ENCODE measurements at regions not wholly inside any gene's neighbourhood (a gene's known extent, or its start where the extent isn't known, plus 50 kb on each side); places are given as distances from the start of the nearest gene placed in this dataset.
"Not testable (repeated sequence)": the region's sequence is repeated elsewhere in the genome, so short reads cannot be mapped to it uniquely, and the experiment has no call there.

DNA sequence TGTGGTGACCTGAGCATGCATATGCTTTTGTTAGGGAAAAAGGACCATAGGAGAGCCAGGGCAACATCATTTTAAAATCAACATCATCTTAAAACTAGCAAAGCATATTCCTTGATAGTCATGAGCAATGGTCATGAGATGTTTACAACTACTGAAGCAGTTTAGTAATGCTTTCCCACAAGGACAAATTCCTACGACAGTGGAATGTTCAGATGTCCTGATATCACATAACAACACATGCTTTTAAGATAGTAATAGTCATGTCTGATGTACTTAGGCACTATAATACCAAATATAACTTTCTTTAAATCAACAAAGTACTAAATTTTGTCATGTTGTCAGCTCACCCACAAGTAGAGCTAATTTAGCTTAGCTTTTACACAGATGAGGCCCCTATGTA lies 370.3 kb downstream of the HTR1B start:
- intact Hi-C loops (cut with micrococcal nuclease; ENCODE audit: unreplicated experiment) (no loop called here), in situ Hi-C loops (cut with HindIII; ENCODE audit: extremely low pct_ligation_motif_present, low pct_unique_long_range_greater_than_20kb) (no loop called here)
- TF ChIP-seq RFXAP (CRISPR knock-in tag; IDR thresholded peaks at IDR 0.05; ENCODE audit: borderline replicate concordance) (no peak), ESRRA (CRISPR knock-in tag; IDR thresholded peaks at IDR 0.05; ENCODE audit: low read depth) (no peak)
- DNase-seq (ENCODE audit: low spot score) (no peak), ATAC-seq (no peak), FAIRE-seq (no peak)
- BruUV-seq (replicated peaks), result no TSS peak
- H3K4me1 ChIP-seq (ENCODE audit: insufficient read depth, low read length), result no peaks in the 10 kb centered on the region
- no peaks in the 10 kb centered on the region; a peak in 1 of 5 replicates for H3K27me3 ChIP-seq (ENCODE audit: control insufficient read depth in 1 of 2, insufficient read depth in 2 of 2, low read length in 2 of 2)
- ChIA-PET CTCF (ENCODE audit: low intra/inter-chr PET ratio, low total read pairs) (no interaction called here), POLR2A (no interaction called here)
- no peak overlapping the region for H2AFZ ChIP-seq (ENCODE audit: low read length)
- no peaks in the 10 kb centered on the region for H3K79me2 ChIP-seq (ENCODE audit: insufficient read depth, low read length)
- no peaks in the 10 kb centered on the region for H4K20me1 ChIP-seq (ENCODE audit: insufficient read depth, low read length)
- no peaks in the 10 kb centered on the region for H3K9me3 ChIP-seq (ENCODE audit: low read length)
- WGBS (ENCODE audit: low lambda C conversion rate), result 0% methylated on average over 1 of the region's 1 CpG
- H3K27ac ChIP-seq (ENCODE audit: extremely low read length, insufficient read depth, low read length), result no peak overlapping the region
- no peak overlapping the region for H3K9ac ChIP-seq (ENCODE audit: insufficient read depth, low read depth, low read length)
- no peaks in the 10 kb centered on the region for H3K36me3 ChIP-seq (replicated peaks in 1 of 2; ENCODE audit: control insufficient read depth in 1 of 2, insufficient read depth in 2 of 2, low read length in 2 of 2)
- no peak overlapping the region for H3K4me2 ChIP-seq (ENCODE audit: low read depth, low read length)
- no peak overlapping the region for H3K4me3 ChIP-seq (replicated peaks in 1 of 3; ENCODE audit: insufficient read depth in 1 of 3, low read depth in 2 of 3, low read length in 3 of 3)

DNA sequence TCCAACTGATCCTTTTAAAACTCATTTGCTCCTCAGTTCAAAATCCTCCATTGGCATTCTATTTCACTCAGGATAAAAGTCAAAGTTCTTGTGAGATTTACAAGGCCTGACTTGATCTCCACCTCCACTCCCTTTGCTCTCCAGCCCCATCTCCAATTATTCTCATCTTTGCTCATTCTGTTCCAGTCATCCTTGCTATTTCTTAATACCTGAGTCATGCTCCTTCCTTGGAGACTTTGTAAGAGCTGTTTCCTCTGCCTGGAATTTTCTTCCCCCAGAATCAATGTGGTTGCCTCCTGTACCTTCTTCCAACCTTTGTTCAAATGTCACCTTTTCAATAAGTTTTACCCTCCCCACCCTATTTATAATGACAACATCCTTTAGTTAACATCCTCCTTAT lies 373.5 kb downstream of the HTR1B start:
- no peaks in the 10 kb centered on the region for H3K4me1 ChIP-seq (ENCODE audit: insufficient read depth, low read length)
- H3K4me2 ChIP-seq (ENCODE audit: low read depth, low read length), result no peak overlapping the region
- H3K9ac ChIP-seq (ENCODE audit: insufficient read depth, low read depth, low read length), result no peak overlapping the region
- intact Hi-C loops (cut with micrococcal nuclease; ENCODE audit: unreplicated experiment) (no loop called here), in situ Hi-C loops (cut with HindIII; ENCODE audit: extremely low pct_ligation_motif_present, low pct_unique_long_range_greater_than_20kb) (no loop called here)
- DNase-seq (ENCODE audit: low spot score) (no peak), ATAC-seq (no peak), FAIRE-seq (no peak)
- H2AFZ ChIP-seq (ENCODE audit: low read length), result no peak overlapping the region
- H3K9me3 ChIP-seq (ENCODE audit: low read length), result no peaks in the 10 kb centered on the region
- POLR2A ChIA-PET, result no interaction called here
- H3K27ac ChIP-seq (ENCODE audit: extremely low read length, insufficient read depth, low read length), result no peak overlapping the region
- no peaks in the 10 kb centered on the region for H4K20me1 ChIP-seq (ENCODE audit: insufficient read depth, low read length)
- TF ChIP-seq MIER3 (CRISPR knock-in tag; IDR thresholded peaks at IDR 0.05; ENCODE audit: borderline replicate concordance) (no peak), ZSCAN30 (CRISPR knock-in tag; IDR thresholded peaks at IDR 0.05) (no peak)
- TF ChIP-seq, protein P1, sequence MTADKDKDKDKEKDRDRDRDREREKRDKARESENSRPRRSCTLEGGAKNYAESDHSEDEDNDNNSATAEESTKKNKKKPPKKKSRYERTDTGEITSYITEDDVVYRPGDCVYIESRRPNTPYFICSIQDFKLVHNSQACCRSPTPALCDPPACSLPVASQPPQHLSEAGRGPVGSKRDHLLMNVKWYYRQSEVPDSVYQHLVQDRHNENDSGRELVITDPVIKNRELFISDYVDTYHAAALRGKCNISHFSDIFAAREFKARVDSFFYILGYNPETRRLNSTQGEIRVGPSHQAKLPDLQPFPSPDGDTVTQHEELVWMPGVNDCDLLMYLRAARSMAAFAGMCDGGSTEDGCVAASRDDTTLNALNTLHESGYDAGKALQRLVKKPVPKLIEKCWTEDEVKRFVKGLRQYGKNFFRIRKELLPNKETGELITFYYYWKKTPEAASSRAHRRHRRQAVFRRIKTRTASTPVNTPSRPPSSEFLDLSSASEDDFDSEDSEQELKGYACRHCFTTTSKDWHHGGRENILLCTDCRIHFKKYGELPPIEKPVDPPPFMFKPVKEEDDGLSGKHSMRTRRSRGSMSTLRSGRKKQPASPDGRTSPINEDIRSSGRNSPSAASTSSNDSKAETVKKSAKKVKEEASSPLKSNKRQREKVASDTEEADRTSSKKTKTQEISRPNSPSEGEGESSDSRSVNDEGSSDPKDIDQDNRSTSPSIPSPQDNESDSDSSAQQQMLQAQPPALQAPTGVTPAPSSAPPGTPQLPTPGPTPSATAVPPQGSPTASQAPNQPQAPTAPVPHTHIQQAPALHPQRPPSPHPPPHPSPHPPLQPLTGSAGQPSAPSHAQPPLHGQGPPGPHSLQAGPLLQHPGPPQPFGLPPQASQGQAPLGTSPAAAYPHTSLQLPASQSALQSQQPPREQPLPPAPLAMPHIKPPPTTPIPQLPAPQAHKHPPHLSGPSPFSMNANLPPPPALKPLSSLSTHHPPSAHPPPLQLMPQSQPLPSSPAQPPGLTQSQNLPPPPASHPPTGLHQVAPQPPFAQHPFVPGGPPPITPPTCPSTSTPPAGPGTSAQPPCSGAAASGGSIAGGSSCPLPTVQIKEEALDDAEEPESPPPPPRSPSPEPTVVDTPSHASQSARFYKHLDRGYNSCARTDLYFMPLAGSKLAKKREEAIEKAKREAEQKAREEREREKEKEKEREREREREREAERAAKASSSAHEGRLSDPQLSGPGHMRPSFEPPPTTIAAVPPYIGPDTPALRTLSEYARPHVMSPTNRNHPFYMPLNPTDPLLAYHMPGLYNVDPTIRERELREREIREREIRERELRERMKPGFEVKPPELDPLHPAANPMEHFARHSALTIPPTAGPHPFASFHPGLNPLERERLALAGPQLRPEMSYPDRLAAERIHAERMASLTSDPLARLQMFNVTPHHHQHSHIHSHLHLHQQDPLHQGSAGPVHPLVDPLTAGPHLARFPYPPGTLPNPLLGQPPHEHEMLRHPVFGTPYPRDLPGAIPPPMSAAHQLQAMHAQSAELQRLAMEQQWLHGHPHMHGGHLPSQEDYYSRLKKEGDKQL (CRISPR knock-in tag; IDR thresholded peaks at IDR 0.05; ENCODE audit: low read depth), result no peak
- H3K36me3 ChIP-seq (replicated peaks in 1 of 2; ENCODE audit: control insufficient read depth in 1 of 2, insufficient read depth in 2 of 2, low read length in 2 of 2), result no peaks in the 10 kb centered on the region
- no TSS peak for BruUV-seq (replicated peaks)
- no peak overlapping the region for H3K4me3 ChIP-seq (replicated peaks in 1 of 3; ENCODE audit: insufficient read depth in 1 of 3, low read depth in 2 of 3, low read length in 3 of 3)
- no peaks in the 10 kb centered on the region for H3K27me3 ChIP-seq (ENCODE audit: control insufficient read depth in 1 of 2, insufficient read depth in 2 of 2, low read length in 2 of 2)
- CTCF ChIA-PET (ENCODE audit: low intra/inter-chr PET ratio, low total read pairs), result no interaction called here
- no peaks in the 10 kb centered on the region for H3K79me2 ChIP-seq (ENCODE audit: insufficient read depth, low read length)

DNA sequence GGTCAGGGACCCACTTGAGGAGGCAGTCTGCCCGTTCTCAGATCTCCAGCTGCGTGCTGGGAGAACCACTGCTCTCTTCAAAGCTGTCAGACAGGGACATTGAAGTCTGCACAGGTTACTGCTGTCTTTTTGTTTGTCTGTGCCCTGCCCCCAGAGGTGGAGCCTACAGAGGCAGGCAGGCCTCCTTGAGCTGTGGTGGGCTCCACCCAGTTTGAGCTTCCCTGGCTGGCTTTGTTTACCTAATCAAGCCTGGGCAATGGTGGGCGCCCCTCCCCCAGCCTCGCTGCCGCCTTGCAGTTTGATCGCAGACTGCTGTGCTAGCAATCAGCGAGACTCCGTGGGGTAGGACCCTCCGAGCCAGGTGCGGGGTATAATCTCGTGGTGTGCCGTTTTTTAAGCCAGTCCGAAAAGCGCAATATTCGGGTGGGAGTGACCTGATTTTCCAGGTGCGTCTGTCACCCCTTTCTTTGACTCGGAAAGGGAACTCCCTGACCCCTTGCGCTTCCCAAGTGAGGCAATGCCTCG lies 375.4 kb downstream of the HTR1B start:
- H3K36me3 ChIP-seq (replicated peaks in 1 of 2; ENCODE audit: control insufficient read depth in 1 of 2, insufficient read depth in 2 of 2, low read length in 2 of 2); H4K20me1 ChIP-seq (ENCODE audit: insufficient read depth, low read length); H3K27ac ChIP-seq (ENCODE audit: extremely low read length, insufficient read depth, low read length); in situ Hi-C loops (cut with HindIII; ENCODE audit: extremely low pct_ligation_motif_present, low pct_unique_long_range_greater_than_20kb); ATAC-seq; H3K4me1 ChIP-seq (ENCODE audit: insufficient read depth, low read length); H3K79me2 ChIP-seq (ENCODE audit: insufficient read depth, low read length); H2AFZ ChIP-seq (ENCODE audit: low read length); DNase-seq (ENCODE audit: low spot score); H3K9me3 ChIP-seq (ENCODE audit: low read length); BruUV-seq (replicated peaks); H3K4me2 ChIP-seq (ENCODE audit: low read depth, low read length); H3K27me3 ChIP-seq (ENCODE audit: control insufficient read depth in 1 of 2, insufficient read depth in 2 of 2, low read length in 2 of 2); H3K4me3 ChIP-seq (replicated peaks in 1 of 3; ENCODE audit: insufficient read depth in 1 of 3, low read depth in 2 of 3, low read length in 3 of 3); POLR2A ChIA-PET; CTCF ChIA-PET (ENCODE audit: low intra/inter-chr PET ratio, low total read pairs); H3K9ac ChIP-seq (ENCODE audit: insufficient read depth, low read depth, low read length); FAIRE-seq; intact Hi-C loops (cut with micrococcal nuclease; ENCODE audit: unreplicated experiment): not testable (repeated sequence)
- no CpG with 5 or more reads among the region's 19 CpGs for WGBS (ENCODE audit: low lambda C conversion rate)

Measured in HepG2 (cell line).